GDM1 (cell line): ENCODE measurements at regions not wholly inside any gene's neighbourhood (a gene's known extent, or its start where the extent isn't known, plus 50 kb on each side); places are given as distances from the start of the nearest gene placed in this dataset.
"Not testable (repeated sequence)": the region's sequence is repeated elsewhere in the genome, so short reads cannot be mapped to it uniquely, and the experiment has no call there.

Experiments used
- DNase-seq: peaks from one replicate; lab custom pipeline; 2025; lab: John Stamatoyannopoulos, UW

DNA sequence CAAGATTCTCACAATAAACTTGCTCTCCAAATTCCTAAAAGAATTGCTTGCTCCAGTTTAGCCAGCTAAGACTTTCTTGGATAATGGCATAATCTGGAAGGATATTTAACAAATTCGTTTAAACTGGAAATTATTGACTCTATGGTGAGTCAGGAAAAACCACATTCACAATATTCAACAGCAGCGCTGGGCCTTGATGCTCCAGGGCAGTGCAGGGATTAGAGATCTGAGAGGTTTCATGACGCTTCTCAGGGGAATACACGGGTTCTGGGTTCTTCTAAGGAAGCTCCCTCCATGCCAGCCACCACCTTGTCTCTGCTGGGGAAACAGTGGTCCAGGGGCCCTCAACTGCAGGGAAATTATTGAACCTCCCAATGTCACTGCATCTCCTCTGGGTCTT lies 123.3 kb upstream of the FAM20C start:
- DNase-seq = not testable (repeated sequence)

DNA sequence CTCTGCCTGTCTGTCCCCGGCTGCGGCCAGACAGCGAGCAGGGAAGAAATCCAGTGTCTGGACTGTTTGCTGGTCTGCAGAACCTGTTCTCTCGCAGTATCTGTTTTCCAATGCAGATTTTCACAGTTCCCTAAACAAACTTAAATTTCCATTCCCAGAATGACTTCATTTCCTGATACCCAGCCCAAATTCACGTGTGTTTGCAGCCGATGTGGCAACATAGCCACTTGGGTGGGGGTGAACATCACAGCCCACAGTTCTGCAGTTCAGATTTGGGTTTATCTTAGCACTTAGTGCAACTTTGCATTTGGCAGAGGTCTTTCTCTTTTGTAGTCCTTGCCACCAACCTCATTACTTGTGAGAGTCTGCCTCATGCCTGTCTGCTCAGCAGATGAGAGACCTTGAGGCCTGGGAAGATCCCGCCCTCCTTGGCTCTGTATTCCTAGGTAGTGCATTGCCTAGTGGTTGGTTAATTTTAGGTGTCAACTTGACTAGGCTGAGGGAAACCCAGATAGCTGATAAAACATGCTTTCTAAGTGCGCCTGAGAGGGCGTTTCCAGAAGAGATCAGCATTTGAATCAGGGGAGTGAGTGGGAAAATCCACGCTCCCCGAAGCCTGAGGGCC lies 122.8 kb upstream of the FAM20C start:
- DNase-seq = not testable (repeated sequence)

- not testable (repeated sequence) for DNase-seq
These were observed 122.2 kb upstream of the FAM20C start for GRCh38 chr7:70207-70606.

GRCh38 chr7:70989-71388 lies 121.4 kb upstream of the FAM20C start:
- DNase-seq = not testable (repeated sequence)

- DNase-seq = not testable (repeated sequence)
These were observed 119.9 kb upstream of the FAM20C start for GRCh38 chr7:72266-73057.

GRCh38 chr7:73058-73331 lies 119.4 kb upstream of the FAM20C start:
- DNase-seq = not testable (repeated sequence)

- DNase-seq = not testable (repeated sequence)
These were observed 118.3 kb upstream of the FAM20C start for GRCh38 chr7:74008-74540.

GRCh38 chr7:75511-75910 lies 116.9 kb upstream of the FAM20C start:
- not testable (repeated sequence) for DNase-seq

DNA sequence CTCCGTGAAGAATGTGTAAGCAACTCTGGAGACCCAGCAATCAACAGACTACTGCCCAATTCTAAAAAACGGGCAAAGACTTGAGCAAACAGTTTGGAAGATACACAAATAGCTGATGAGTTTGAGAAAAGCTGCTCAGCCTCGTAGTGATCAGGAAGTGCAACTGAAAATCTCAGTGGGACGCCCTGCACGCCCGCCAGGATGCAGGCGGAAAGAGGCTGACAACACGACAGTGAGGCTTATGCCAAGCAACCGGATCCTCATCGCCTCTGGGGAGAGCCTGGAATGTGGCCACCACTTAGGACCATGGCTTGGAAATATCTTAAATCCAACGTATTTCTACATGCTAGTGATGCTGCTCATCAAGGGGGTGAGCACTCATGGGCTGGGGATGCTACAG lies 116.2 kb upstream of the FAM20C start:
- DNase-seq = not testable (repeated sequence)

DNA sequence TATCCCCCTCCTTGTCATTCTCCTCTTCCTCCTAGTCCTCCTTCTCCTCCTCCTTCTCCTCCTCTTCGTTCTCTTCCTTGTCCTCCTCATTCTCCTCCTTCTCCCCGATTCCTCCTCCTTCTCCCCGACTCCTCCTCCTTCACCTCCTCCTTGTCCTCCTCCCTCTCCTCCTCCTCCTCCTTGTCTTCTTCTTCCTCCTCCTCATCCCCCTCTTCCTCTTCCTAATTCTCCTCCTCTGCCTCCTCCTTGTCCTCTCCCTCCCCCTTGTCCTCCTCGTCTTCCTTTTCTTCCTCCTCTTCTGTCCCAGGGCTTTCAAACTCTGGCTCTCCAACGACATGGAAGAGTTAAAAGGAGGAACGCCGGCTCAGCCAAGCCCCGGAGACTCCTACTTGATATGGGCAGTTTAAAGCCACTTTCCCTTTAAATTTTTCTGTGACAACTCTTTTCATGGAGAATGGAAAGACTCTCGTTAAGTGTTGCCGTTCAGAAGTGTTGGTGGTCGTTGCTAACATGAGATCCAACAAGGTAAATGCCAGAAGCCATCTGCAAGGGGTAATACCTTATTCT lies 115.5 kb upstream of the FAM20C start:
- DNase-seq = not testable (repeated sequence)

- DNase-seq = not testable (repeated sequence)
These were observed 113.5 kb upstream of the FAM20C start for GRCh38 chr7:78862-79261.

DNA sequence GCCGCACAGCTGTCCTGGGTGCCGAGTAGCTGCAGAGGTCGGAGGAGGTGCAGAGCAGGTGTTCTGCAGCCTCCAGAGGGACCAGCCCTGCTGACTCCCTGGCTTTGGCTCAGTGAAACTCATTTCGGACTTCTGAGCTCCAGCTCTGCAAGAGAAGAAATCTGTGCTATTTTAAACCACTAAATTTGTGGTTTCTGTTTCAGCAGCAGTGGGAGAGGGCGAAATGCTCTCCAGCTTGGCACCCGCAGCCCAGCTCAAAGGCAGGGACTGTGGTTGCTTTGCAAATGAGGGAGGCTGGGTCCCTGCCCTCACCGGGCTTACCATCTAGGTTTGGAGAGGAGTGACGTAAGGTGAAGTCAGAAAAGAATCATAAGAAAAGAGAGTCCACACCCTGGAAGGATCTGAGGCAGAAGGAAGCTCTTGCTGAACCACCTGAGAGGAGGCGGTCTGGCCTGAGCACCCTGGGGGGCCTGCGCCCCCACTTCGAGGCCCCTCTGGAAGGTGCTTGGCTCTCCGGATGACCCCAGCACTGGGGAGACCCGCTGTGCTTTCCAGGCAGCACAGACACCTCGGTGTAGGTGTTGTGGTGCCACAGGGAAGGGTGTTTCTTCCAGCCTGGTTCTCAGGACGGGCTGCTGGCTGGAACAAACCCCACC lies 112.8 kb upstream of the FAM20C start:
- not testable (repeated sequence) for DNase-seq

DNA sequence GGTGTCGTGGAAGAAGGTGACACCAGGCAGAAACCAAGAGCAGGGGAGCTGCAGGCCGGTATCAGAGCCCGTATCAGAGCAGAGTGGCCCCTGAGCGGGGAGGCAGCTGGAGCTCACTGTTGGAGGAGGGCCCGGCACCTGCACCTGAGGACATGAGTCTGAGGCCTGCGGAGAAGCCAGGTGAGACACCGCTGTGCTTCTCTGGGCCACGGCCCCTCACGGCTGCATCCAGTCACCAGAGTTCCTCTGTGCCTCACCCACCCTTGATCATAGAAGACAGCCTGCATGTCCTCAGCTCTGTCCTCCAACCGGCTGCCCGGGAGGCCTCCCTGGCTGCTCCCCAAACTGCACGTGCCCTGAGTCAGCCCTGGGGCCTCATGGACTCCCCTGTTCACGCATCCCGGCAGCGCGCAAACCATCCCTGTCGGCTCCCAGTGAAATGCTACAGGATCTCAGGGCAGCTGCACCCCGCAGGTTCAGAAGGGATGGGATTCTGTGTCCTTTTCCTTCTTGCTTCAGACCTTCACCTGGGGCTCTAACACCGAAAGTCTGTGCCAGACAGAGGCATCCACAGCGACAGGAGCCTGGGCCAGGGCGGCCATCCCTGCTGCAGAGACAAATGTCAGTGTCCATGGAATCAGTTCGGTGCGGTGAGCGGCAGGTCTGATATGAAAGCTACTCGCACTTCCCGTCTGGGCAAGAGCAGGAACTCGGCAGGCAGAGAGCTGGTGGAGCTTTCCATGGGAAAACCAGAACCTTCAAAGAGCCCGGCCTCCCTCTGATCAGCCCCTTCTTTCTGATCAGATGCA lies 111.9 kb upstream of the FAM20C start:
- DNase-seq = no peak

DNA sequence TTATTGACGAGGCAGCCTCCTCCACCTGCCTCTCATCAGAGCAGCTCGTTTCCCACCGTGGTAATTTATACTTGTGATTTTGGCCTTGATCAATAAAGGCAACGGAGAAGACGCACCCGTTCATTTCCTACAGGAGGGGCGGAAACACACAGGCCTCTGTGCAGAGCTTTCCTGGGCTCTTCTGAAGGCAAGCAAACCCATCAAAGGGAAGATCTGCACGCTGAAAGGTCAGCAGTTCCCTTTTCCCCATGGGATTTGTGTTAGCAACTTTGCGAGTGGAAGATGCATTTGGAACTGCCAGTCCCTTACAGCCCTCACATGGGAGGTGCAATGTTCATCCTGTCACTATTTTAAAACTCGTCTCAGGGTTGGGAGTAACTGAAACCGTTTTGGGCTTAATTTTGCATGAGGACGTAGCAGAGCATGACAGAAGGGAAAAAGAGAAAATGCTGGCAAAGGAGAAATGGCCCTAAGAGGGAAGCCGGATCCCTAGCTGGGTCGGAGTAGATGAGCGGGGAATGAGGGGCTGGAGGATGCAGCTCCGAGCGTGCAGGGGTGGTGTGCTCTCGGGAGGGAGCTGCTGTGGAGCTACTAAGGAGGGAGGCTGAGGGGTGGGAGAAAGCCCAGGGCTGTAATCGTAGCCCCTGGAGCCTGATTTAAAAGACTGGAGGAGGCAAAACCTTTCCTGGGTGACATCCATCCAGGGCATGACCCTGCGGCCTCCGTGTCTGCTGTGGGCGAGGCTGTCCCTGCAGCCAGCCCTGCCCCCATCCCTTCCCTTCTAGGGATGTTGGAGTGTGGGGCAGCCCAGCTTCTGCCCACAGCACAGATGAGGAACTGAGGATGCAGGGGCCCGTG lies 111.1 kb upstream of the FAM20C start:
- DNase-seq = no peak

GRCh38 chr7:81926-82756 lies 110.2 kb upstream of the FAM20C start:
- no peak for DNase-seq

DNA sequence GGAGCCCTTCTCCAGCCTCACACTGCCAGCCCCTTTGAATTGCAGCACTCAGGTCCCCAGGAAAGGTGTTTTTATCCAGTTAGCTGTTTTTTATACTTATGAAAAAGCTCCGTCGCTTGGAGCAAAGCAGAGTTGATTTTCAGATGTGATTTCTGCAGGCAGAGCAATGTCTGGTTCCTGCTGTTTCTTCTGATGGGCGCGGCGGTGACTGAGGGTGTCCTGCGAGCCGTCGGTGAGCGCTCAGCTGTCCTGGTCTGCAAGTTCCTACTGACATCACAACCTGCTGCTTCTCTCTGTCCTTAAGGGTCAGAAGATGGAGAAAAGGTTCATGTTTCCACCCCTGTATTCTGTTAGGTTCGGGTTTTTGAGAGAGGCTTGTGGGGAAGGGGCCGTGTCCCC lies 109.6 kb upstream of the FAM20C start:
- DNase-seq = no peak

DNA sequence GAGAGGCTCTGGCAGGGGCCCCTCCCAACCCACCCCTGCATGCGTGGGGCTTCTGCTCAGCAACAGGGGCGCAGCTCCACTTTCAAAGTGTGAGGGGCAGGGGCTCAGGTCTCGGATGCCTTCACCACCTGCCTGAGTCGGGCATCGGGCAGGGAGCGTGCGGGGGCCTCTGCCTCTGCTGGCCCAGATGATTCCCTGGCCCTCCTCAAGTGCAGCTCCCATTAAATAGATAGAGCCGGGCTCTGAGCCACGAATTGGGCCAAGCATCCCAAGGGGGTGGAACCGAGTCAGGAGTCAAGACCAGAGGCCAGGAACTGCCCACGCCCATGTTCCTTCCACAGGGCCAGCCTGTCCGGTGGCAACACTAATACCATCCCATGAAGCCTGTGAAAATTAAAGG lies 108.9 kb upstream of the FAM20C start:
- no peak for DNase-seq

DNA sequence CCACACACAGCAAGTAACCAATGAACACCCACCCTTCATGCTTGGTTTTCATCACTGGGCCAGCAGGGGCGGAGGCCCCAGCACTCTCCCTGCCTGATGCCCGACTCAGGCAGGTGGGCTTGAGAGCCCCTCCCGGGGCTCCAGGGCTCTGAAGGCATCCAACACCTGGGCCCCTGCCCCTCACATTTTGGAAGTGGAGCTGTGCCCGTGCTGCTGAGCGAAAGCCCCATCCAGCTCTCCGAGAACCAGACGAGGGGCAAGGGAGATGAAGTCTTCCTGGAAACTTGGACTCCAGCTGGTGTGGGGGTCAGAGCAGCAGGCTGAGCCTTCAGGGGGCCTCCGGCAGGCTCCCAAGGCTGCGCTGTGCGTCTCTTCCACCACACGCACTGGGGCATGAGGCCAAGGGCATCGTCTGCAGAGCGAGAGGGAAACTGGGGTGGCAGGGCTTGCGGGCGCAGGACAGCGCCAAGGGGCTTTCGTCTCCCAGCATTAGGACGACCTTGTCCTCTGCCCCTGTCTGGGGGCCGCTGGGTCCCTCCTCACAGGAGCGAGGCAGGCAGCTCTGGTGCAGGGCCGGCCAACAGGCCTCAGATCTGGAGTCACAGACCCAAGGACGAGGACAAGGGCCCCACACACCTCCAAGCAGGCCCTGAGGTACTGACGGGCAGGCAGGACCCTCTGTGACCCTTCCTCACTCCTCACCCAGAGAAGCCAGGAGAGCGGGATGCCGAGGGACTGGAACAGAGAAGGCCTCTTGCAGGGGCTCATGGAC lies 108.3 kb upstream of the FAM20C start:
- DNase-seq = no peak

- no peak for DNase-seq
These were observed 107.7 kb upstream of the FAM20C start for GRCh38 chr7:84633-85020.
